Tibial nerve (tissue), 4 donors: ENCODE measurements at regions not wholly inside any gene's neighbourhood (a gene's known extent, or its start where the extent isn't known, plus 50 kb on each side); places are given as distances from the start of the nearest gene placed in this dataset.

Experiments
- DNase-seq, 2 donors: peaks; one replicate each; pipeline ENCODE4 v3.0.0-alpha.2; 2019; ENCODE audit warnings: low spot score in 2 of 2
- H3K27ac ChIP-seq, 4 donors: fragments of 200-600 bp; sonication (generic) in 3 of 4; one replicate each; pipeline ENCODE4 v1.5.1; 2017 to 2019; ENCODE audit warnings: mild to moderate bottlenecking in 1 of 4
- H3K27me3 ChIP-seq, 2 donors: fragments of 200-600 bp; sonication (generic) in 1 of 2; one replicate each; pipeline versions ENCODE4 v1.5.1 to v1.6.0; 2017 to 2019
- H3K36me3 ChIP-seq, 3 donors: fragments of 200-600 bp; sonication (generic); one replicate each; pipeline ENCODE4 v1.5.1; 2018 to 2019
- H3K4me1 ChIP-seq, 4 donors: fragments of 200-600 bp; sonication (generic) in 3 of 4; one replicate each; pipeline ENCODE4 v1.5.1; 2017 to 2019
- H3K4me3 ChIP-seq, 4 donors: fragments of 200-600 bp; sonication (generic) in 3 of 4; one replicate each; pipeline ENCODE4 v1.5.1; 2017 to 2019; ENCODE audit warnings: mild to moderate bottlenecking in 1 of 4, moderate library complexity in 1 of 4
- H3K9me3 ChIP-seq, 4 donors: fragments of 200-600 bp; sonication (generic) in 3 of 4; one replicate each; pipeline ENCODE4 v1.5.1; 2017 to 2019
- EP300 ChIP-seq, 2 donors: sonication (generic); formaldehyde crosslinking; IDR thresholded peaks; one replicate each; pipeline ENCODE4 v1.6.1; 2017; ENCODE audit warnings: antibody characterized with exemption in 2 of 2, mild to moderate bottlenecking in 1 of 2
- POLR2A ChIP-seq, 2 donors: fragments of 450-650 bp; IDR thresholded peaks; one replicate each; pipeline ENCODE4 v1.6.1; 2017; ENCODE audit warnings: antibody characterized with exemption in 2 of 2, mild to moderate bottlenecking in 2 of 2, moderate library complexity in 2 of 2
- WGBS, 2 donors: methylation state at CpG; one replicate each; pipeline ENCODE4 v1.1.5; 2018; 5-methylcytosine and 5-hydroxymethylcytosine counted together
- TF ChIP-seq, protein P1 (sequence below), 5 experiments: fragments of 200-600 bp in 3 of 5; fragments of 450-650 bp in 2 of 5; sonication (generic) in 3 of 5; IDR thresholded peaks; one replicate each; pipeline ENCODE4 v1.5.1; 2016 to 2019; ENCODE audit warnings: antibody characterized with exemption in 5 of 5, mild to moderate bottlenecking in 3 of 5, moderate library complexity in 2 of 5

DNA sequence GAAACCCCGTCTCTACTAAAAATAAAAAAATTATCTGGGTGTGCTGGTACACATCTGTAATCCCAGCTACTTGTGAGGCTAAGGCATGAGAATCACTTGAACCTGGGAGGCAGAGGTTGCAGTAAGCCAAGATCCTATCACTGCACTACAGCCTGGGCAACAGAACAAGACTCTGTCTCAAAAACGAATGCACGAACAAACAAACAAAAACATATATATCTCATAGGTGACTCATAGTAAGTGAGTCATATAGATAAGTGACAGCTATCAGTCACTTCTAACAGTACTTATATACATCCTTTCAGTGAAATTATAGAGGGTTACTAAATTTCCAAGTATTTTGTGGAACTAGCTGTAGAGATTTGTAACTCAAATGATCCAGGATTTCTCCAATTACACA is 127.3 kb upstream of the FIGN start:
- Histone ChIP-seq H3K27ac (no peak overlapping the region), H3K9me3 (peaks cover 0 to 4% (median 2%) of the 10 kb centered on the region in 4 donors), H3K4me1 (no peaks in the 10 kb centered on the region), H3K36me3 (no peaks in the 10 kb centered on the region), H3K4me3 (no peak overlapping the region), H3K27me3 (no peaks in the 10 kb centered on the region)
- no peak for TF ChIP-seq EP300 (IDR thresholded peaks at IDR 0.05)
- no peak for TF ChIP-seq POLR2A (IDR thresholded peaks at IDR 0.05)
- TF ChIP-seq, protein P1, sequence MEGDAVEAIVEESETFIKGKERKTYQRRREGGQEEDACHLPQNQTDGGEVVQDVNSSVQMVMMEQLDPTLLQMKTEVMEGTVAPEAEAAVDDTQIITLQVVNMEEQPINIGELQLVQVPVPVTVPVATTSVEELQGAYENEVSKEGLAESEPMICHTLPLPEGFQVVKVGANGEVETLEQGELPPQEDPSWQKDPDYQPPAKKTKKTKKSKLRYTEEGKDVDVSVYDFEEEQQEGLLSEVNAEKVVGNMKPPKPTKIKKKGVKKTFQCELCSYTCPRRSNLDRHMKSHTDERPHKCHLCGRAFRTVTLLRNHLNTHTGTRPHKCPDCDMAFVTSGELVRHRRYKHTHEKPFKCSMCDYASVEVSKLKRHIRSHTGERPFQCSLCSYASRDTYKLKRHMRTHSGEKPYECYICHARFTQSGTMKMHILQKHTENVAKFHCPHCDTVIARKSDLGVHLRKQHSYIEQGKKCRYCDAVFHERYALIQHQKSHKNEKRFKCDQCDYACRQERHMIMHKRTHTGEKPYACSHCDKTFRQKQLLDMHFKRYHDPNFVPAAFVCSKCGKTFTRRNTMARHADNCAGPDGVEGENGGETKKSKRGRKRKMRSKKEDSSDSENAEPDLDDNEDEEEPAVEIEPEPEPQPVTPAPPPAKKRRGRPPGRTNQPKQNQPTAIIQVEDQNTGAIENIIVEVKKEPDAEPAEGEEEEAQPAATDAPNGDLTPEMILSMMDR (IDR thresholded peaks at IDR 0.05), result no peak
- DNase-seq, result no peak
- 74 to 85% methylated on average over 3 of the region's 3 CpGs for WGBS, 2 donors

DNA sequence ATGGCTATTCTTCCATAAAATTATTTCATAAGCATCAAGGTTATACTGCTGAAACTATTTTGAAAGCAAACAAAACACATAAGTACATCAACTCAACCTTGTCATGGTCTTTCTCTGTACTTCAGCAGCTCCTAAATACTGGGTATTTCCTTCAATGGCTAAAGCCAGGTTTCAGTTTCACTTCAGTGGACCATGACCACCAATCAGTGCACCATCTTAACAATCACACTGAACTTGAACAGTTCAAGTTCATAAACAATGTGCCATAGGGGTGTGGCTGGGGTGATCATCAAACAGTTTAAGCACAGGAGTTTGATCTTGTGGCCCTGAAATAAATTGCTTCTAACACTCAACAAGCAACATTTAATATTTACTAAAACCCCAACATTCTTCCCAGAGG is 124.1 kb upstream of the FIGN start:
- H3K36me3 ChIP-seq, result no peaks in the 10 kb centered on the region
- no peaks in the 10 kb centered on the region for H3K4me1 ChIP-seq
- H3K27me3 ChIP-seq, result no peaks in the 10 kb centered on the region
- DNase-seq, result no peak
- no peak overlapping the region for H3K4me3 ChIP-seq
- H3K9me3 ChIP-seq, result no peaks in the 10 kb centered on the region
- TF ChIP-seq, protein P1 (IDR thresholded peaks at IDR 0.05), result no peak
- no peak for TF ChIP-seq EP300 (IDR thresholded peaks at IDR 0.05)
- no peak for TF ChIP-seq POLR2A (IDR thresholded peaks at IDR 0.05)
- no peak overlapping the region for H3K27ac ChIP-seq

DNA sequence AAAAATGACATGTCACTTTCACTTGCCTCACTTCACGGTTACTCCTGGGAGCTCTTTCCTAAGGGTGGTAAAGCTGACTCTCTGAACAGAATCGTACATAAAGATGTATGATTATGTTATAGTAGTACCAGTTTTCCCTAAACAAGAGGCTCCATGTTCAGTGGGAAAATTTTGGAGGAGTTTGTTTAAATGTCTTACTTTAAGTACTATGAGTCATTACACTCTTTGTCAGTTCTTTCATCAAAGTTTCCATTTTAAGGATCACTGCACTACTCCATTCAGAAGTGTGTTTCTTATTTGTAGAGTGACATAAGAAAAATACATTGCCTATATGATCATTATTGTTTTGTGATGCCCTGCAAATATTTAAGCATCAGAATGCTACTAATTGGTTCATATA is 121.1 kb upstream of the FIGN start:
- Histone ChIP-seq H3K36me3 (no peaks in the 10 kb centered on the region), H3K27me3 (no peaks in the 10 kb centered on the region), H3K4me3 (no peak overlapping the region), H3K4me1 (no peaks in the 10 kb centered on the region), H3K9me3 (no peaks in the 10 kb centered on the region), H3K27ac (no peak overlapping the region)
- DNase-seq, result no peak
- WGBS, 2 donors, result 73 to 79% methylated on average over 2 of the region's 2 CpGs
- TF ChIP-seq EP300 (IDR thresholded peaks at IDR 0.05), result no peak
- TF ChIP-seq POLR2A (IDR thresholded peaks at IDR 0.05), result no peak
- TF ChIP-seq, protein P1 (IDR thresholded peaks at IDR 0.05), result no peak

DNA sequence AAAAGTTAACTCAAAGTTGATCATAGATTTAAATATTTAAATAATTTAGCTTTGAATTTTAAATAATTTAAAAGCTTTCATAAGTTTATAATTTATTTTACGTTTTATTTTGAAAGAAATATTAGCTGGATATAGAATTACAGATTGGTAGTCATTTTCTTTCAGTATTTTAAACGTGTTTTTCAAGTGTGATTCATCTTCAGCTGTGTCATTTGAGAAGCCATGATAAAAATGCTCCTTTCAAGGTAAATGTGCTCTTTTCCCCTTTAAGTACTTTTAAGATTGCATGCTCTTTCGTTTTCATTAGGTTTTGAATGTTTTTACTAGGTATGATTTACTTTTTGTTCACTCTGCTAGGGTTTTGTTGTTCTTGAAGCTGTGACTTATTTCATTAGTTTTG is 116.8 kb upstream of the FIGN start:
- no peaks in the 10 kb centered on the region for H3K36me3 ChIP-seq
- 68 to 70% methylated on average over 3 of the region's 3 CpGs for WGBS, 2 donors
- H3K27ac ChIP-seq, result no peak overlapping the region
- DNase-seq, result no peak
- no peak overlapping the region for H3K4me3 ChIP-seq
- TF ChIP-seq, protein P1 (IDR thresholded peaks at IDR 0.05), result no peak
- TF ChIP-seq EP300 (IDR thresholded peaks at IDR 0.05) (no peak), POLR2A (IDR thresholded peaks at IDR 0.05) (no peak)
- H3K27me3 ChIP-seq, result no peaks in the 10 kb centered on the region
- H3K9me3 ChIP-seq, result no peaks in the 10 kb centered on the region
- H3K4me1 ChIP-seq, result no peaks in the 10 kb centered on the region

DNA sequence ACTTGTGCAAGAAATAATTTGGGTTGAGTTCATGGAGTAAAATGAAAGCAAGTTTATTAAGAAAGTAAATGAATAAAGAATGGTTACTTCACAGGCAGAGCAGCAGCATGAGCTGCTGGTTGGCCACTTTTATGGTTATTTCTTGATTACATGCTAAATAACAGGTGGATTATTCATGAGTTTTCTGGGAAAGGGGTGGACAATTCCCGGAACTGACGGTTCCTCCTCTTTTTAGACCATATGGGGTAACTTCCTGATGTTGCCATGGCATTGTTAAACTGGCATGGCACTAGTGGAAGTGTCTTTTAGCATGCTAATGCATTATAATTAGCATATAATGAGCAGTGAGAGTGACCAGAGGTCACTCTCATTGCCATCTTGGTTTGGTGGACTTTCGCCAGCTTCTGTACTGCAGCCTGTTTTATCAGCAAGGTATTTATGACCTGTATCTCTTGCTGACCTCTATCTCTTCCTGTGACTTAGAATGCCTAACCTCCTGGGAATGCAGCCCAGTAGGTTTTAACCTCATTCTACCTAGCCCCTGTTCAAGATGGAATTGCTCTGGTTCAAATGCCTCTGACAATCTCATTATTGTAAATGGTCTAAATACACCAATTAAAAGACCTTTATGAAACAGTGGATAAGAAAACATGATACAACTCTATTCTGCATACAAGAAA is 114.1 kb upstream of the FIGN start:
- no peaks in the 10 kb centered on the region for H3K4me1 ChIP-seq
- no peak overlapping the region for H3K4me3 ChIP-seq
- no peak for TF ChIP-seq POLR2A (IDR thresholded peaks at IDR 0.05)
- no peak for TF ChIP-seq EP300 (IDR thresholded peaks at IDR 0.05)
- TF ChIP-seq, protein P1 (IDR thresholded peaks at IDR 0.05), result no peak
- no peak for DNase-seq
- H3K9me3 ChIP-seq, result no peaks in the 10 kb centered on the region
- H3K27me3 ChIP-seq, result no peaks in the 10 kb centered on the region
- H3K36me3 ChIP-seq, result no peaks in the 10 kb centered on the region
- H3K27ac ChIP-seq, result no peak overlapping the region
- WGBS, 2 donors, result 86 to 89% methylated on average over 3 of the region's 3 CpGs
